HEK293 (cell line): ENCODE measurements at regions not wholly inside any gene's neighbourhood (a gene's known extent, or its start where the extent isn't known, plus 50 kb on each side); places are given as distances from the start of the nearest gene placed in this dataset.

ENCODE experiments used
- SP2 ChIP-seq: fragments of 450-650 bp; formaldehyde crosslinking; IDR thresholded peaks from 2 replicates; pipeline ENCODE4 v1.5.1; 2016; ENCODE audit warnings: missing biosample characterization, missing genetic modification characterization
- TCF7L2 ChIP-seq: IDR thresholded peaks from 2 replicates; pipeline ENCODE4 v1.6.1; 2011; ENCODE audit warnings: low read depth, mild to moderate bottlenecking, inconsistent platforms, low read length, moderate library complexity, borderline replicate concordance
- ZBTB17 ChIP-seq: fragments of 450-650 bp; formaldehyde crosslinking; IDR thresholded peaks from 2 replicates; pipeline ENCODE4 v1.5.1; 2016; ENCODE audit warnings: missing biosample characterization, missing genetic modification characterization
- ZBTB20 ChIP-seq: fragments of 450-650 bp; formaldehyde crosslinking; IDR thresholded peaks from 2 replicates; pipeline ENCODE4 v1.5.1; 2016; ENCODE audit warnings: missing biosample characterization, missing genetic modification characterization
- ZNF214 ChIP-seq: fragments of 450-650 bp; formaldehyde crosslinking; IDR thresholded peaks from 2 replicates; pipeline ENCODE4 v1.5.1; 2017; ENCODE audit warnings: missing biosample characterization, mild to moderate bottlenecking, missing genetic modification characterization, borderline replicate concordance
- ZNF514 ChIP-seq: fragments of 450-650 bp; formaldehyde crosslinking; IDR thresholded peaks from 2 replicates; pipeline ENCODE4 v1.5.1; 2016; ENCODE audit warnings: missing biosample characterization, missing genetic modification characterization
- ZNF768 ChIP-seq: fragments of 450-650 bp; formaldehyde crosslinking; IDR thresholded peaks from 2 replicates; pipeline ENCODE4 v1.5.1; 2018; ENCODE audit warnings: missing biosample characterization, mild to moderate bottlenecking, missing genetic modification characterization
- ZNF785 ChIP-seq: fragments of 450-650 bp; formaldehyde crosslinking; IDR thresholded peaks from 2 replicates; pipeline ENCODE4 v1.5.1; 2016; ENCODE audit warnings: missing biosample characterization, missing genetic modification characterization
- TF ChIP-seq, protein P1 (sequence below): fragments of 450-650 bp; formaldehyde crosslinking; IDR thresholded peaks from 2 replicates; pipeline ENCODE4 v1.5.1; 2016; ENCODE audit warnings: missing biosample characterization, missing genetic modification characterization
- TF ChIP-seq, protein P2 (sequence below): sonication (generic); formaldehyde crosslinking; IDR thresholded peaks from 2 replicates; pipeline ENCODE4 v1.8.1; 2022; ENCODE audit warnings: mild to moderate bottlenecking, moderate library complexity, missing genetic modification reagents
- TF ChIP-seq, protein P3 (sequence below): fragments of 450-650 bp; formaldehyde crosslinking; IDR thresholded peaks from 2 replicates; pipeline ENCODE4 v1.5.1; 2016; ENCODE audit warnings: missing biosample characterization, missing genetic modification characterization
- TF ChIP-seq, protein P4 (sequence below): fragments of 450-650 bp; formaldehyde crosslinking; IDR thresholded peaks from 2 replicates; pipeline ENCODE4 v1.5.1; 2016; ENCODE audit warnings: missing biosample characterization, missing genetic modification characterization

DNA sequence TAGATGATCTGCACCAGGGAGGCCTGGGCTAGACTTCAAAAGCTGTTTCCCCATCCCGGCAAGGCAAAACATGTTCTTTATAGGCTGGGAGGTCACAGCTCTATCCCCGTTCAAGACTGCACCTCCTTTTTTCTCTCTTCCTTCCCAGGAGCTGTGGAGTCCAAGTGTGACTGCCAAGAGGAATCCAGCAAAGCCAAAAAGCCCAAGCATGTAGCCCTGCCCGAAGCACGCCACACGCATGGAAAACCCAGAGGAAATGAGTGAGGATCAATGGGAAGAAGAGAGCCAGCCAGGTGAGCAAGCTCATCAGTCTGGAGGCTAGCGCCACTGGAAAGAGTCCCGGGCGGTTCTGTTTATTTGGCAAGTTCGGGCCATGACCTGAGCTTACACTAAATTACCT is 240.4 kb downstream of the PRL start:
- TF ChIP-seq, protein P1, sequence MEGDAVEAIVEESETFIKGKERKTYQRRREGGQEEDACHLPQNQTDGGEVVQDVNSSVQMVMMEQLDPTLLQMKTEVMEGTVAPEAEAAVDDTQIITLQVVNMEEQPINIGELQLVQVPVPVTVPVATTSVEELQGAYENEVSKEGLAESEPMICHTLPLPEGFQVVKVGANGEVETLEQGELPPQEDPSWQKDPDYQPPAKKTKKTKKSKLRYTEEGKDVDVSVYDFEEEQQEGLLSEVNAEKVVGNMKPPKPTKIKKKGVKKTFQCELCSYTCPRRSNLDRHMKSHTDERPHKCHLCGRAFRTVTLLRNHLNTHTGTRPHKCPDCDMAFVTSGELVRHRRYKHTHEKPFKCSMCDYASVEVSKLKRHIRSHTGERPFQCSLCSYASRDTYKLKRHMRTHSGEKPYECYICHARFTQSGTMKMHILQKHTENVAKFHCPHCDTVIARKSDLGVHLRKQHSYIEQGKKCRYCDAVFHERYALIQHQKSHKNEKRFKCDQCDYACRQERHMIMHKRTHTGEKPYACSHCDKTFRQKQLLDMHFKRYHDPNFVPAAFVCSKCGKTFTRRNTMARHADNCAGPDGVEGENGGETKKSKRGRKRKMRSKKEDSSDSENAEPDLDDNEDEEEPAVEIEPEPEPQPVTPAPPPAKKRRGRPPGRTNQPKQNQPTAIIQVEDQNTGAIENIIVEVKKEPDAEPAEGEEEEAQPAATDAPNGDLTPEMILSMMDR (tag by site-specific recombination), result no peak
- TF ChIP-seq, protein P2, sequence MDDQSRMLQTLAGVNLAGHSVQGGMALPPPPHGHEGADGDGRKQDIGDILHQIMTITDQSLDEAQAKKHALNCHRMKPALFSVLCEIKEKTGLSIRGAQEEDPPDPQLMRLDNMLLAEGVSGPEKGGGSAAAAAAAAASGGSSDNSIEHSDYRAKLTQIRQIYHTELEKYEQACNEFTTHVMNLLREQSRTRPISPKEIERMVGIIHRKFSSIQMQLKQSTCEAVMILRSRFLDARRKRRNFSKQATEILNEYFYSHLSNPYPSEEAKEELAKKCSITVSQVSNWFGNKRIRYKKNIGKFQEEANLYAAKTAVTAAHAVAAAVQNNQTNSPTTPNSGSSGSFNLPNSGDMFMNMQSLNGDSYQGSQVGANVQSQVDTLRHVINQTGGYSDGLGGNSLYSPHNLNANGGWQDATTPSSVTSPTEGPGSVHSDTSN (CRISPR knock-in tag), result no peak
- TF ChIP-seq SP2 (no peak), ZNF768 (tag by site-specific recombination) (no peak), ZBTB17 (tag by site-specific recombination) (no peak), ZNF514 (no peak), ZBTB20 (tag by site-specific recombination) (no peak), ZNF785 (tag by site-specific recombination) (no peak), TCF7L2 (no peak), ZNF214 (tag by site-specific recombination) (no peak)
- TF ChIP-seq, protein P3, sequence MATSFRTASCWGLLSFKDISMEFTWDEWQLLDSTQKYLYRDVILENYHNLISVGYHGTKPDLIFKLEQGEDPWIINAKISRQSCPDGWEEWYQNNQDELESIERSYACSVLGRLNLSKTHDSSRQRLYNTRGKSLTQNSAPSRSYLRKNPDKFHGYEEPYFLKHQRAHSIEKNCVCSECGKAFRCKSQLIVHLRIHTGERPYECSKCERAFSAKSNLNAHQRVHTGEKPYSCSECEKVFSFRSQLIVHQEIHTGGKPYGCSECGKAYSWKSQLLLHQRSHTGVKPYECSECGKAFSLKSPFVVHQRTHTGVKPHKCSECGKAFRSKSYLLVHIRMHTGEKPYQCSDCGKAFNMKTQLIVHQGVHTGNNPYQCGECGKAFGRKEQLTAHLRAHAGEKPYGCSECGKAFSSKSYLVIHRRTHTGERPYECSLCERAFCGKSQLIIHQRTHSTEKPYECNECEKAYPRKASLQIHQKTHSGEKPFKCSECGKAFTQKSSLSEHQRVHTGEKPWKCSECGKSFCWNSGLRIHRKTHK (tag by site-specific recombination), result no peak
- TF ChIP-seq, protein P4, sequence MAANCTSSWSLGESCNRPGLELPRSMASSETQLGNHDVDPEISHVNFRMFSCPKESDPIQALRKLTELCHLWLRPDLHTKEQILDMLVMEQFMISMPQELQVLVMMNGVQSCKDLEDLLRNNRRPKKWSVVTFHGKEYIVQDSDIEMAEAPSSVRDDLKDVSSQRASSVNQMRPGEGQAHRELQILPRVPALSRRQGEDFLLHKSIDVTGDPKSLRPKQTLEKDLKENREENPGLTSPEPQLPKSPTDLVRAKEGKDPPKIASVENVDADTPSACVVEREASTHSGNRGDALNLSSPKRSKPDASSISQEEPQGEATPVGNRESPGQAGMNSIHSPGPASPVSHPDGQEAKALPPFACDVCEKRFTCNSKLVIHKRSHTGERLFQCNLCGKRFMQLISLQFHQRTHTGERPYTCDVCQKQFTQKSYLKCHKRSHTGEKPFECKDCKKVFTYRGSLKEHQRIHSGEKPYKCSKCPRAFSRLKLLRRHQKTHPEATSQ (tag by site-specific recombination), result no peak
